KMS-11 (cell line): ENCODE measurements at regions not wholly inside any gene's neighbourhood (a gene's known extent, or its start where the extent isn't known, plus 50 kb on each side); places are given as distances from the start of the nearest gene placed in this dataset.

ENCODE experiments used
- H2AFZ ChIP-seq: fragments of 200-600 bp; sonication (generic); 2 replicates; pipeline ENCODE4 v1.6.1; 2016; ENCODE audit warnings: antibody characterized with exemption, mixed run types, low read depth
- H3K27ac ChIP-seq: fragments of 200-600 bp; sonication (generic); 2 replicates; pipeline ENCODE4 v1.6.1; 2016; ENCODE audit warnings: mild to moderate bottlenecking, mixed run types
- H3K27me3 ChIP-seq: fragments of 200-600 bp; sonication (generic); 2 replicates; pipeline ENCODE4 v1.6.1; 2017; ENCODE audit warnings: mild to moderate bottlenecking, low read depth, mixed run types, moderate library complexity; ENCODE audit not compliant: insufficient read depth
- H3K36me3 ChIP-seq: fragments of 200-600 bp; sonication (generic); 2 replicates; pipeline ENCODE4 v1.6.1; 2017; ENCODE audit warnings: mild to moderate bottlenecking, mixed run types; ENCODE audit not compliant: insufficient read depth
- H3K4me1 ChIP-seq: fragments of 200-600 bp; sonication (generic); 2 replicates; pipeline ENCODE4 v1.6.1; 2016; ENCODE audit warnings: mild to moderate bottlenecking, low read depth, mixed run types; ENCODE audit not compliant: poor library complexity, severe bottlenecking
- H3K4me2 ChIP-seq: fragments of 200-600 bp; sonication (generic); 2 replicates; pipeline ENCODE4 v1.7.0; 2016; ENCODE audit warnings: mild to moderate bottlenecking, mixed run types
- H3K4me3 ChIP-seq: fragments of 200-600 bp; sonication (generic); IDR thresholded peaks from 2 replicates; pipeline ENCODE4 v1.6.1; 2017; ENCODE audit warnings: low read depth, low read length, mixed read lengths; ENCODE audit not compliant: insufficient read depth
- H3K79me2 ChIP-seq: fragments of 200-600 bp; sonication (generic); 2 replicates; pipeline ENCODE4 v1.6.1; 2016; ENCODE audit warnings: low read depth, mixed run types; ENCODE audit not compliant: insufficient read depth
- H3K9ac ChIP-seq: fragments of 200-600 bp; sonication (generic); 2 replicates; pipeline ENCODE4 v1.6.1; 2016; ENCODE audit warnings: mild to moderate bottlenecking, mixed run types
- H4K20me1 ChIP-seq: fragments of 200-600 bp; sonication (generic); 2 replicates; pipeline ENCODE4 v1.6.1; 2016; ENCODE audit warnings: mild to moderate bottlenecking, mixed run types; ENCODE audit not compliant: insufficient read depth
- TF ChIP-seq, protein P1 (sequence below): fragments of 200-600 bp; sonication (generic); conservative IDR thresholded peaks from 2 replicates; pipeline ENCODE4 v1.6.1; 2017; ENCODE audit warnings: low read depth, mild to moderate bottlenecking, antibody characterized with exemption, low read length, moderate library complexity, mixed read lengths

DNA sequence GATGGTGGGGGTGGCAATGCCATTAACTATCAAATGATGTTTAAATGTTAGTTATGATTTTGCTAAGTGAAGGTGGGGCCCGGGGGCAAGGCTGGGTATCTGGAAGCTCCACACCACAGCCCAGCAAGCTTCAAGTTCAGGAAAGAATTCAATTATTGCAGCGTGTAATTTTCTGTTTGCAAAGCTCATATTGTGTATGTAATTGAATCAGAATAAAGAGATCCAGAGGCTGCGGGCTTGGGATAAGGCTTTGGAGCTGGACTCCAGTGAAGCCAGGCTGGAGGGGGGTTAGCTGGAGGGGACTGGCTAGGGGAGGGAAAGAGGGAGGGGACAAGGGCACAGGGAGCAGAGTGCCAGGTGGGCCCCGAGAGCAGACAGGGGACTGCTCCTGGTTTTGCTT is 557.1 kb upstream of the CADM1 start:
- TF ChIP-seq, protein P1, sequence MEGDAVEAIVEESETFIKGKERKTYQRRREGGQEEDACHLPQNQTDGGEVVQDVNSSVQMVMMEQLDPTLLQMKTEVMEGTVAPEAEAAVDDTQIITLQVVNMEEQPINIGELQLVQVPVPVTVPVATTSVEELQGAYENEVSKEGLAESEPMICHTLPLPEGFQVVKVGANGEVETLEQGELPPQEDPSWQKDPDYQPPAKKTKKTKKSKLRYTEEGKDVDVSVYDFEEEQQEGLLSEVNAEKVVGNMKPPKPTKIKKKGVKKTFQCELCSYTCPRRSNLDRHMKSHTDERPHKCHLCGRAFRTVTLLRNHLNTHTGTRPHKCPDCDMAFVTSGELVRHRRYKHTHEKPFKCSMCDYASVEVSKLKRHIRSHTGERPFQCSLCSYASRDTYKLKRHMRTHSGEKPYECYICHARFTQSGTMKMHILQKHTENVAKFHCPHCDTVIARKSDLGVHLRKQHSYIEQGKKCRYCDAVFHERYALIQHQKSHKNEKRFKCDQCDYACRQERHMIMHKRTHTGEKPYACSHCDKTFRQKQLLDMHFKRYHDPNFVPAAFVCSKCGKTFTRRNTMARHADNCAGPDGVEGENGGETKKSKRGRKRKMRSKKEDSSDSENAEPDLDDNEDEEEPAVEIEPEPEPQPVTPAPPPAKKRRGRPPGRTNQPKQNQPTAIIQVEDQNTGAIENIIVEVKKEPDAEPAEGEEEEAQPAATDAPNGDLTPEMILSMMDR, result no peak
- Histone ChIP-seq H4K20me1 (no peaks in the 10 kb centered on the region), H3K4me2 (no peak overlapping the region)

DNA sequence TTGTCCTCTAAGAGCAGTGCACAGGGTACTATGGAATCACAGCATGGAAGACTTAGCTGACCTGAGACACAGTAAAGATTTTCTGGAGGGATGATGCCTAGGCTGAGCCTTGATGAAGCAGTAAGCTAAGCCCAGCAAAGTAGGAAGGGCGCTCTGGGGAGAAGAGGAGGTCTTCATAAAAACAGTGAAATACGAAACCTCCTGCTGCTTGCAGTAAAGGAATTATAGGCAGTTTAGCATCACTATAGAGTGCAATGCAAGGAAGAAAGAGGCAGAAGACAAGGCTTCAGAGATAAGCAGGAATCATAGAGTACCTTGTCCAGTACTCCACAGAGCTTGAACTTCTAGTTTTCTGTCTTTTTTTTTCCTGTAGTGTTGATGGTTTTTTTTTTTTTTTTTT is 555.7 kb upstream of the CADM1 start:
- Histone ChIP-seq H4K20me1 (no peaks in the 10 kb centered on the region), H3K79me2 (no peaks in the 10 kb centered on the region), H3K9ac (no peak overlapping the region), H3K4me1 (no peaks in the 10 kb centered on the region), H3K4me2 (no peak overlapping the region), H3K36me3 (no peaks in the 10 kb centered on the region), H3K4me3 (no peak overlapping the region), H2AFZ (no peak overlapping the region), H3K27me3 (no peaks in the 10 kb centered on the region), H3K27ac (no peak overlapping the region)
- TF ChIP-seq, protein P1, result no peak

More for the DNA sequence above, 557.1 kb upstream of the CADM1 start:
- H3K36me3 ChIP-seq, result no peaks in the 10 kb centered on the region
- H3K27ac ChIP-seq, result no peak overlapping the region
- H3K9ac ChIP-seq, result no peak overlapping the region
- H3K27me3 ChIP-seq, result no peaks in the 10 kb centered on the region
- H3K79me2 ChIP-seq, result no peaks in the 10 kb centered on the region
- no peak overlapping the region for H3K4me3 ChIP-seq
- no peak overlapping the region for H2AFZ ChIP-seq
- H3K4me1 ChIP-seq, result no peaks in the 10 kb centered on the region

DNA sequence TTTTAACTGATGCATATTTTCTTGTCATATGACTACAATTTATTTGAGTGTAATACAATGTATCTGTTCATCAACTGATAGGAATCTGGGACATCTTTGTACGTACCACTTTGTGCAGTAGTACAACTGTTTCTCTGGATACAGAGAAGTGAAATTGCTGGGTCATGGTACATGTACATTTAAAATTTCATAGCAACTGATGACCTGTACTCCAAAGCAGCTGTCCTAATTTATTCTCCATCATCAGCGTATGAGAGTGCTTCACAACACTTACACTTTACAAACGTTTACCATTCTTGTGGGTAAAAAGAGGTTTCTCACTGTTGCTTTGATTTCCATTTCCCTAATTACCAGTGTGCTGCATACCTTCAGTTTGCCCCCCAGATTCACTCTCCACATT is 552.8 kb upstream of the CADM1 start:
- Histone ChIP-seq H4K20me1 (no peaks in the 10 kb centered on the region), H3K27ac (no peak overlapping the region), H3K4me1 (no peaks in the 10 kb centered on the region), H3K9ac (no peak overlapping the region), H3K36me3 (no peaks in the 10 kb centered on the region), H2AFZ (no peak overlapping the region), H3K4me3 (no peak overlapping the region), H3K79me2 (no peaks in the 10 kb centered on the region), H3K27me3 (no peaks in the 10 kb centered on the region), H3K4me2 (no peak overlapping the region)
- TF ChIP-seq, protein P1, result no peak

DNA sequence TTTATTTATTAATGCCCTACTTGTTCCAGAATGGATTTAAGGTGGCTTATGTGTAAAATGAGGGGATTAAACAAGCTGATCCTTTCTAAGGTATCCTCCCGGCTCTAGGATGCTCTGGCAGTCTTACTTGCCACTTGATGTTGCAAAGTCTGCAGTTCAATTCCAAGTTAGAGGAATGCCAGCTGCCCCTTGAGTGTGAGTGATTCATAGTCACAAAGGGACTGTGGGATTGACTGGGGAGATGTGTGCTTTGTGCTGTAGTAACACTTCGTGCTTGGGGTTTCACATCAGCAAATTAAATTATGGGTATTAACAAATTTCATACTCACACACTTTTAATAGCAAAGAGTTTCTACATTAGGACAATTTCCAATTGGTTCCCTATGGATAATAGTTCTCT is 550.8 kb upstream of the CADM1 start:
- no peaks in the 10 kb centered on the region for H3K36me3 ChIP-seq
- H3K79me2 ChIP-seq, result no peaks in the 10 kb centered on the region
- H3K4me3 ChIP-seq, result no peak overlapping the region
- no peak overlapping the region for H3K9ac ChIP-seq
- no peaks in the 10 kb centered on the region for H4K20me1 ChIP-seq
- TF ChIP-seq, protein P1, result no peak
- H2AFZ ChIP-seq, result no peak overlapping the region
- H3K27ac ChIP-seq, result no peak overlapping the region
- no peaks in the 10 kb centered on the region for H3K4me1 ChIP-seq
- no peaks in the 10 kb centered on the region for H3K27me3 ChIP-seq
- H3K4me2 ChIP-seq, result no peak overlapping the region

DNA sequence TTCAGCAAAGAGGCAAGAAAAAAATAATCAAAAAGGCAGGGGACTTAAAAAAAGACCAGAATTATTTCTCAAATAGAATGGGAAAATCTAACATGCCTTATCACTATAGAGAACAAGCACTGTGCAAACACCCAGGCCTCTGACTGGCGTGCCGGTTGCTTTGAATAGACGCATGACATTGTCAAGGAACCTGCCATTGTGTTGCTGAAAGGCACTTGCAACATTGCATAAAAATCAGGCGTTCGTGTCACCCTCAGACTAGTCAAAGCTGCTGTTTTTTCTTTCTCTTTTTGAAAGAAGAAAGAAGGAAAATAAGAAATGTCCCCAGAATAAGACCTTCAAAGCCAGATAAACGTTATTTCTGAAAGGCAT is 549.3 kb upstream of the CADM1 start:
- Histone ChIP-seq H3K36me3 (no peaks in the 10 kb centered on the region), H3K27me3 (no peaks in the 10 kb centered on the region), H3K4me2 (no peak overlapping the region), H3K4me3 (no peak overlapping the region), H2AFZ (no peak overlapping the region), H3K27ac (no peak overlapping the region), H3K79me2 (no peaks in the 10 kb centered on the region), H4K20me1 (no peaks in the 10 kb centered on the region), H3K9ac (no peak overlapping the region), H3K4me1 (no peaks in the 10 kb centered on the region)
- TF ChIP-seq, protein P1, result no peak
